Ishikawa (cell line): ENCODE measurements at regions not wholly inside any gene's neighbourhood (a gene's known extent, or its start where the extent isn't known, plus 50 kb on each side); places are given as distances from the start of the nearest gene placed in this dataset.

Experiments
- CEBPB ChIP-seq: IDR thresholded peaks from 2 replicates; pipeline ENCODE4 v1.6.1; 2012
- CREB1 ChIP-seq: IDR thresholded peaks from 2 replicates; pipeline ENCODE4 v1.6.1; 2012; ENCODE audit warnings: low read depth
- EGR1 ChIP-seq: IDR thresholded peaks from 2 replicates; pipeline ENCODE4 v1.6.1; 2012
- MAX ChIP-seq: IDR thresholded peaks from 2 replicates; pipeline ENCODE4 v1.6.1; 2012
- ZBTB7A ChIP-seq: IDR thresholded peaks from 2 replicates; pipeline ENCODE4 v1.6.1; 2012; ENCODE audit warnings: low read depth

GRCh38 chr20:60407938-60408337 is 449.7 kb downstream of the CDH26 start:
- no peak for TF ChIP-seq ZBTB7A
- no peak for TF ChIP-seq CEBPB
- no peak for TF ChIP-seq CREB1
- TF ChIP-seq EGR1 = no peak
- no peak for TF ChIP-seq MAX
